ENCODE measurements at regions not wholly inside any gene's neighbourhood (a gene's known extent, or its start where the extent isn't known, plus 50 kb on each side); places are given as distances from the start of the nearest gene placed in this dataset.

GRCh38 chr14:51310505-51310944, 70.5 kb downstream of the TMX1 start:
- TF ChIP-seq CTCF (conservative IDR thresholded peaks at IDR 0.05) (no peak), EZH2 (IDR thresholded peaks at IDR 0.05; ENCODE audit: low read depth) (no peak)

All from PC-9 (cell line).